OCI-LY1 (cell line): ENCODE measurements at regions not wholly inside any gene's neighbourhood (a gene's known extent, or its start where the extent isn't known, plus 50 kb on each side); places are given as distances from the start of the nearest gene placed in this dataset.

Experiments used
- H2AFZ ChIP-seq: fragments of 200-600 bp; sonication (generic), shearing (Covaris generic); 2 replicates; pipeline ENCODE4 v1.6.0; 2014; ENCODE audit warnings: antibody characterized with exemption, mild to moderate bottlenecking, low read length
- H3F3A ChIP-seq: fragments of 200-600 bp; sonication (generic), shearing (Covaris generic); 2 replicates; pipeline ENCODE4 v1.6.0; 2014; ENCODE audit warnings: mild to moderate bottlenecking, antibody characterized with exemption, low read length, moderate library complexity; ENCODE audit not compliant: insufficient read depth
- H3K27ac ChIP-seq: fragments of 200-600 bp; sonication (generic); 2 replicates; pipeline ENCODE4 v1.5.1; 2014; ENCODE audit warnings: low read length, mixed run types, mild to moderate bottlenecking, low read depth; ENCODE audit not compliant: poor library complexity, severe bottlenecking
- H3K27me3 ChIP-seq: fragments of 200-600 bp; sonication (generic); 2 replicates; pipeline ENCODE4 v1.6.0; 2014; ENCODE audit warnings: antibody characterized with exemption, mild to moderate bottlenecking, low read length, moderate library complexity; ENCODE audit not compliant: insufficient read depth
- H3K36me3 ChIP-seq: fragments of 200-600 bp; sonication (generic); 2 replicates; pipeline ENCODE4 v1.6.1; 2014; ENCODE audit warnings: mild to moderate bottlenecking, antibody characterized with exemption, low read length, moderate library complexity, mixed read lengths; ENCODE audit not compliant: insufficient read depth
- H3K4me1 ChIP-seq: fragments of 200-600 bp; sonication (generic); 2 replicates; pipeline ENCODE4 v1.5.1; 2014; ENCODE audit warnings: mild to moderate bottlenecking, low read length, moderate library complexity; ENCODE audit not compliant: insufficient read depth, severe bottlenecking
- H3K4me2 ChIP-seq: fragments of 200-600 bp; sonication (generic), shearing (Covaris generic); 2 replicates; pipeline ENCODE4 v1.6.1; 2014; ENCODE audit warnings: low read length
- H3K4me3 ChIP-seq: fragments of 200-600 bp; sonication (generic); 2 replicates; pipeline ENCODE4 v1.5.1; 2014; ENCODE audit warnings: low read length, low read depth, mild to moderate bottlenecking, mixed read lengths; ENCODE audit not compliant: poor library complexity, severe bottlenecking
- H3K79me2 ChIP-seq: fragments of 200-600 bp; shearing (Covaris generic); 2 replicates; pipeline ENCODE4 v1.6.1; 2016; ENCODE audit warnings: mixed run types, low read length, mixed read lengths; ENCODE audit not compliant: insufficient read depth
- H3K9ac ChIP-seq: fragments of 200-600 bp; sonication (generic), shearing (Covaris generic); 2 replicates; pipeline ENCODE4 v1.6.1; 2014; ENCODE audit warnings: mild to moderate bottlenecking, low read length, mixed read lengths
- H3K9me2 ChIP-seq: fragments of 200-600 bp; sonication (generic), shearing (Covaris generic); 2 replicates; pipeline ENCODE4 v1.6.1; 2014; ENCODE audit warnings: low read depth, mild to moderate bottlenecking, low read length, mixed read lengths
- H3K9me3 ChIP-seq: fragments of 200-600 bp; shearing (Covaris generic); 2 replicates; pipeline ENCODE4 v1.6.1; 2014; ENCODE audit warnings: low read length, mixed read lengths
- H4K20me1 ChIP-seq: fragments of 200-600 bp; sonication (generic), shearing (Covaris generic); 2 replicates; pipeline ENCODE4 v1.6.0; 2016; ENCODE audit warnings: mild to moderate bottlenecking, low read length; ENCODE audit not compliant: insufficient read depth
- CTCF ChIP-seq: fragments of 200-600 bp; sonication (generic), shearing (Covaris generic); IDR thresholded peaks from 2 replicates; pipeline ENCODE4 v1.5.1; 2017; ENCODE audit warnings: mild to moderate bottlenecking, antibody characterized with exemption, low read length, moderate library complexity, mixed read lengths
- EZH2 ChIP-seq: fragments of 200-600 bp; sonication (generic), shearing (Covaris generic); IDR thresholded peaks from 2 replicates; pipeline ENCODE4 v1.8.0; 2017; ENCODE audit warnings: borderline replicate concordance, mixed run types, mild to moderate bottlenecking, antibody characterized with exemption, low read length, moderate library complexity, mixed read lengths

- H3F3A ChIP-seq: no peaks in the 10 kb centered on the region
- H3K27me3 ChIP-seq: no peaks in the 10 kb centered on the region
- TF ChIP-seq CTCF (no peak), EZH2 (no peak)
- H4K20me1 ChIP-seq: no peaks in the 10 kb centered on the region
- no peak overlapping the region for H3K4me2 ChIP-seq
- no peak overlapping the region for H3K27ac ChIP-seq
- H2AFZ ChIP-seq: no peak overlapping the region
- no peak overlapping the region for H3K9ac ChIP-seq
- no peak overlapping the region for H3K4me3 ChIP-seq
- no peaks in the 10 kb centered on the region for H3K79me2 ChIP-seq
- no peaks in the 10 kb centered on the region for H3K9me2 ChIP-seq
- H3K36me3 ChIP-seq: no peaks in the 10 kb centered on the region
- H3K4me1 ChIP-seq: no peaks in the 10 kb centered on the region
- H3K9me3 ChIP-seq: no peaks in the 10 kb centered on the region
Observed at GRCh38 chr4:173891072-173891471, 361.0 kb upstream of the HAND2 start.

GRCh38 chr4:173883821-173884220 lies 353.8 kb upstream of the HAND2 start:
- Histone ChIP-seq H3K9me3 (no peaks in the 10 kb centered on the region), H2AFZ (no peak overlapping the region), H4K20me1 (no peaks in the 10 kb centered on the region), H3F3A (no peaks in the 10 kb centered on the region), H3K4me1 (no peaks in the 10 kb centered on the region), H3K27ac (no peak overlapping the region), H3K79me2 (no peaks in the 10 kb centered on the region), H3K9ac (no peak overlapping the region), H3K27me3 (no peaks in the 10 kb centered on the region), H3K36me3 (no peaks in the 10 kb centered on the region), H3K9me2 (no peaks in the 10 kb centered on the region), H3K4me2 (no peak overlapping the region), H3K4me3 (no peak overlapping the region)
- TF ChIP-seq CTCF (no peak), EZH2 (no peak)

- Histone ChIP-seq H3K9ac (no peak overlapping the region), H3F3A (no peaks in the 10 kb centered on the region), H3K4me3 (no peak overlapping the region), H3K9me3 (no peaks in the 10 kb centered on the region), H3K27me3 (no peaks in the 10 kb centered on the region), H2AFZ (no peak overlapping the region), H4K20me1 (no peaks in the 10 kb centered on the region), H3K4me1 (no peaks in the 10 kb centered on the region), H3K4me2 (no peak overlapping the region), H3K79me2 (no peaks in the 10 kb centered on the region), H3K36me3 (no peaks in the 10 kb centered on the region), H3K9me2 (no peaks in the 10 kb centered on the region), H3K27ac (no peak overlapping the region)
- TF ChIP-seq EZH2 (no peak), CTCF (no peak)
Observed at GRCh38 chr4:173880897-173881296, 350.9 kb upstream of the HAND2 start.
